ENCODE measurements at regions not wholly inside any gene's neighbourhood (a gene's known extent, or its start where the extent isn't known, plus 50 kb on each side); places are given as distances from the start of the nearest gene placed in this dataset.
"Not testable (repeated sequence)": the region's sequence is repeated elsewhere in the genome, so short reads cannot be mapped to it uniquely, and the experiment has no call there.

DNA sequence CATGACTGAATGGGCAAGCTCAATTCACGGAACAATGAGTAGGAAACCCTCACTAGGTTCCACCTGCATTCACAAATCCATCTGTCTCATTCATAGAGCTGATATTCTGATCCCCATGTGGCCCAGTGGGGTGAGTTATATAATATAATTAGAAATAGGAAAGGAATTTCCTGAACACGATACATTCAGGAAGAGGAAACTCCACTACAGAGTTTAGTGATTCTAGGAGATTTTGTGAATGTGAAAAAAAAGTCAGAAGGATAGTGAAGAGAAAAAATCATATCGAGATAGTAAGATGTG is 471.2 kb downstream of the GASK1B start:
- Mint-ChIP-seq H3K4me3 (no peak overlapping the region), H3K9me3 (no peaks in the 10 kb centered on the region), H3K27ac (ENCODE audit: low read depth) (no peak overlapping the region), H3K27me3 (no peaks in the 10 kb centered on the region), H3K36me3 (ENCODE audit: insufficient read depth) (no peaks in the 10 kb centered on the region), H3K4me1 (no peaks in the 10 kb centered on the region)
- ATAC-seq (replicated peaks; ENCODE audit: extremely low read depth, poor library complexity, severe bottlenecking) (no peak), DNase-seq (ENCODE audit: low spot score in 2 of 2) (no peak)

DNA sequence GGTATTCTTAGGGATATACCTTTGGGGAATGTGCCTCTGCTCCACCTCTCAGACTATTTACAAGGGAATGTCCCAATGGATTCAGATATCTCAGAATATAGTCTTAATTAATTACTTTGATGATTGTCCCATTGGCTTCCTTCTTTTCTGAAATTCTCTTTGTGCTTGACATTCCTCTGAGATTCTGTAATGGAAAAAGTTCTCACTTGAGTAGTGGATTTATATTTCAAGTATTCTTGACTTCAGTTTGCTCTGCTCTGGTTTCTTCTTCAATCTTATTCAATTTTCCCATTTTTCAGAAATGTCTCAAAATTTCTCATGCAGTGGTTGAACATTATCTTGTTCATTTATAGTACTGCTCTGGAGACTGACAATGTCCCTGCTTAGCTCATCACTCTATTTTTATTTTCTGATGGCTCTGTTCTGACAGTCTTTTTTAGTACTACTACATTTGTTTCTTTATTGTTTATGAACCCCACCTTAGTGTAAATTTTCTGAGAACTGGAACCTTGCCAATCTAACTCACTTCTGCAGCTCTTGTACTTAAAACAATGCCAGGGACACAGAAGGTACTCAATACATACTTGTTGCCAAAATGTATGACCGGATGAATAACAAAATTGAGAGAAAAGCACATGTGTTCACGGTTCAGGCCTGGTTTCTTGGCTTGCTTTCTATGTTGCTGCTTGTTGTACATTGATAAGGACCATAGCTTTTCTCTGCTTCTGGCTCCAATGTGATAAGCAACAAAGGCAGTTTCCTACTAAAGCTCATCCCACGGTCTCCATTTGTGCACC is 471.7 kb downstream of the GASK1B start:
- ATAC-seq (replicated peaks; ENCODE audit: extremely low read depth, poor library complexity, severe bottlenecking) (no peak), DNase-seq (ENCODE audit: low spot score in 2 of 2) (no peak)
- Mint-ChIP-seq H3K36me3 (ENCODE audit: insufficient read depth) (no peaks in the 10 kb centered on the region), H3K27me3 (no peaks in the 10 kb centered on the region), H3K9me3 (no peaks in the 10 kb centered on the region), H3K4me1 (no peaks in the 10 kb centered on the region), H3K4me3 (no peak overlapping the region), H3K27ac (ENCODE audit: low read depth) (no peak overlapping the region)

GRCh38 chr4:157689476-157689875 is 468.9 kb downstream of the GRIA2 start:
- no peak for ATAC-seq (replicated peaks; ENCODE audit: extremely low read depth, poor library complexity, severe bottlenecking)
- Mint-ChIP-seq H3K9me3 (peaks cover 30% of the 10 kb centered on the region), H3K4me3 (no peak overlapping the region), H3K36me3 (ENCODE audit: insufficient read depth) (no peaks in the 10 kb centered on the region), H3K4me1 (no peaks in the 10 kb centered on the region), H3K27ac (ENCODE audit: low read depth) (no peak overlapping the region), H3K27me3 (no peaks in the 10 kb centered on the region)
- DNase-seq (ENCODE audit: low spot score in 2 of 2), result no peak

DNA sequence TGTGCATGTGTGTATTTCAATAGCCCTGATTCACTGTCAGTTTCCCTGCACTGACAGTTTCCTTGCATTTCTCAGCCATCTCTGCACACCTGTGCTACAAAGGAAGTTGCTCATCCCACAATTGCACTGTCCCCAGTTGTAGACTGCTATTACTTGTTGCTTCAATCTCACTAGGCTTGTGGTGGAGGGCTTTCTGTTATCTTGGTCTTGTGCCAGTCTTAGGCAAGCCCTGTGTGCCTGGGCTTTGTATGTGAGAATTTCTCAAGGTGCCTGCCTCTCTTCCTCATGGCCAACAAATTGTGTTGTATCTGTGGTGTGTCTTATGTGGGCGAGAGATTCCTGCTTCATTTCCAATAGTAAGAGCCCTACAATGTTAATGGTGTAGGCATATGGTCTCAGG is 467.4 kb downstream of the GRIA2 start:
- H3K9me3 Mint-ChIP-seq, result peaks cover 30% of the 10 kb centered on the region
- H3K36me3 Mint-ChIP-seq (ENCODE audit: insufficient read depth), result no peaks in the 10 kb centered on the region
- no peak for ATAC-seq (replicated peaks; ENCODE audit: extremely low read depth, poor library complexity, severe bottlenecking)

DNA sequence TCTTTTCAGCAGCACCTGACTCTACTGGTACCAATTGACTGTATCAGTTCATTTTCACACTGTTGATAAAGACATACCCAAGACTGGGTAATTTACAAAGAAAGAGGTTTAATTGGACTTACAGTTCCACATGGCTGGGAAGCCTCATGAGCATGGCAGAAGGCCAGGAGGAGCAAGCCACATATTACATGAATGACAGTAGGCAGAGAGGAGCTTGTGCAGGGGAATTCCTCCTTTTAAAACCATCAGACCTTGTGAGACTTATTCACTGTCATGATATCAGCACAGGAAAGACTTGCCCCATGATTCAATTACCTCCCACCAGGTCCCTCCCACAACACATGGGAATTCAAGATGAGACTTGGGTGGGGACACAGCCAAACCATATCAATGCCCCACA is 458.8 kb downstream of the GRIA2 start:
- H3K27me3 Mint-ChIP-seq; H3K36me3 Mint-ChIP-seq (ENCODE audit: insufficient read depth); H3K4me3 Mint-ChIP-seq; ATAC-seq (replicated peaks; ENCODE audit: extremely low read depth, poor library complexity, severe bottlenecking); H3K4me1 Mint-ChIP-seq; DNase-seq (ENCODE audit: low spot score in 2 of 2); H3K27ac Mint-ChIP-seq (ENCODE audit: low read depth): not testable (repeated sequence)
- H3K9me3 Mint-ChIP-seq, result peaks cover 32% of the 10 kb centered on the region

More for the DNA sequence above, 467.4 kb downstream of the GRIA2 start:
- no peak overlapping the region for H3K27ac Mint-ChIP-seq (ENCODE audit: low read depth)
- no peaks in the 10 kb centered on the region for H3K4me1 Mint-ChIP-seq
- no peak overlapping the region for H3K4me3 Mint-ChIP-seq
- no peaks in the 10 kb centered on the region for H3K27me3 Mint-ChIP-seq
- DNase-seq (ENCODE audit: low spot score in 2 of 2), result no peak

DNA sequence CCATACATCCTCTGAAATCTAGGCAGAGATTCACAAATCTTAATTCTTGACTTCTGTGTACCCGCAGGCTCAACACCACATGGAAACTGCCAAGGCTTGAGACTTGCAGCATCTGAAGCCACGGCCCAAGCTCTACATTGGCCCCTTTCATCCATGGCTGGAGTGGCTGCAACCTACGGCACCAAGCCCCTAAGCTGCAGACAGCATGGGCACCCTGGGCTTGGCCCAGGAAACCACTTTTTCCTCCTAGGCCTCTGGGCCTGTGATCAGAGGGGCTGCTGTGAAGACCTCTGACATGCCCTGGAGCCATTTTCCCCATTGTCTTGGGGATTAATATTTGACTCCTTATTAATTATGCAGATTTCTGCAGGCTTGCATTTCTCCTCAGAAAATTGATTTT is 457.9 kb downstream of the GRIA2 start:
- Mint-ChIP-seq H3K4me1 (no peaks in the 10 kb centered on the region), H3K4me3 (no peak overlapping the region), H3K9me3 (peaks cover 31% of the 10 kb centered on the region), H3K27ac (ENCODE audit: low read depth) (no peak overlapping the region), H3K27me3 (no peaks in the 10 kb centered on the region), H3K36me3 (ENCODE audit: insufficient read depth) (no peaks in the 10 kb centered on the region)
- ATAC-seq (replicated peaks; ENCODE audit: extremely low read depth, poor library complexity, severe bottlenecking) (no peak), DNase-seq (ENCODE audit: low spot score in 2 of 2) (no peak)

GRCh38 chr4:157674699-157675098 is 454.2 kb downstream of the GRIA2 start:
- Mint-ChIP-seq H3K36me3 (ENCODE audit: insufficient read depth) (no peaks in the 10 kb centered on the region), H3K9me3 (peaks cover 34% of the 10 kb centered on the region), H3K27me3 (no peaks in the 10 kb centered on the region), H3K4me3 (no peak overlapping the region), H3K27ac (ENCODE audit: low read depth) (no peak overlapping the region), H3K4me1 (no peaks in the 10 kb centered on the region)
- ATAC-seq (replicated peaks; ENCODE audit: extremely low read depth, poor library complexity, severe bottlenecking) (no peak), DNase-seq (ENCODE audit: low spot score in 2 of 2) (no peak)

DNA sequence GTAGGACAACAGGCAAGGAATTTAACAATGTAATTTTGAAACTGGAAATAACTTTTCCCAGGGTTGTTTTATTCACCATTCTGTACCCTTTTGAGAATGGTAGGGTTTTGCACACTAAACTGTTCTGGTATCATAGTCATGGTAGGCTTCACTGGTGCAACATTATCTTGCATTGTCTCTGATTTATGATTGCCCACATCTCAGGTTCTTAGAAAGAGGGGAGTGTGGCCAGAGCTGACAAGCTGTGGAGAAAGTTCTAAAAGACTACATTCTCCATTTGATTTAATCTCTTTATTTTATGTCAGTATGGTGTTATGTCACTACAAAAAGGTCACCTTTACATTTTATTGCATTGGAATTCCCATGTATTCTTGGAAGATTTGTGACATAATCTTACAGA is 447.3 kb downstream of the GRIA2 start:
- Mint-ChIP-seq H3K4me1 (no peaks in the 10 kb centered on the region), H3K9me3 (peaks cover 19% of the 10 kb centered on the region), H3K27ac (ENCODE audit: low read depth) (no peak overlapping the region), H3K27me3 (no peaks in the 10 kb centered on the region), H3K4me3 (no peak overlapping the region), H3K36me3 (ENCODE audit: insufficient read depth) (no peaks in the 10 kb centered on the region)
- ATAC-seq (replicated peaks; ENCODE audit: extremely low read depth, poor library complexity, severe bottlenecking) (no peak), DNase-seq (ENCODE audit: low spot score in 2 of 2) (no peak)

DNA sequence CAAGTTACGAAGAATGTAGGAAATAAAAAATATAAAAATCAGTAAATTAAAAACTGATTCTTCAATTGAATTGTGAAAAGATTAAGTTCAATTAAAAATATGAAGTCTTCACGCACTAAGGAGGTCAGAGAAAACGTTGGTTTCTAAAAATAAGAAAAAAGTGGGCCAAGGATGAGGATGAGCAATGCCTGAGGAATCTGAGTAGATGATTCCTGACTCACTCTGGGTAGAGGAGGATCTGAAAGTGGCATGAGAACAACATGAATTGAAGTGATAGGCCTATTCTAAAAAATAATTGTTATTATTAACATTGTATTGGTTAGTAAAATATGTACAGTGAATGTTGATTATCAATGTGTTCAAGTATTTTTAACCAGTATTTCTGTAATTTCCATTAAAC is 444.2 kb downstream of the GRIA2 start:
- Mint-ChIP-seq H3K4me1 (no peaks in the 10 kb centered on the region), H3K4me3 (no peak overlapping the region), H3K27me3 (no peaks in the 10 kb centered on the region), H3K27ac (ENCODE audit: low read depth) (no peak overlapping the region), H3K9me3 (peaks cover 13% of the 10 kb centered on the region), H3K36me3 (ENCODE audit: insufficient read depth) (no peaks in the 10 kb centered on the region)
- DNase-seq (ENCODE audit: low spot score in 2 of 2) (no peak), ATAC-seq (replicated peaks; ENCODE audit: extremely low read depth, poor library complexity, severe bottlenecking) (no peak)

GRCh38 chr4:157655096-157655809 is 434.7 kb downstream of the GRIA2 start:
- H3K27me3 Mint-ChIP-seq, result no peaks in the 10 kb centered on the region
- no peaks in the 10 kb centered on the region for H3K4me1 Mint-ChIP-seq
- ATAC-seq (replicated peaks; ENCODE audit: extremely low read depth, poor library complexity, severe bottlenecking), result no peak

DNA sequence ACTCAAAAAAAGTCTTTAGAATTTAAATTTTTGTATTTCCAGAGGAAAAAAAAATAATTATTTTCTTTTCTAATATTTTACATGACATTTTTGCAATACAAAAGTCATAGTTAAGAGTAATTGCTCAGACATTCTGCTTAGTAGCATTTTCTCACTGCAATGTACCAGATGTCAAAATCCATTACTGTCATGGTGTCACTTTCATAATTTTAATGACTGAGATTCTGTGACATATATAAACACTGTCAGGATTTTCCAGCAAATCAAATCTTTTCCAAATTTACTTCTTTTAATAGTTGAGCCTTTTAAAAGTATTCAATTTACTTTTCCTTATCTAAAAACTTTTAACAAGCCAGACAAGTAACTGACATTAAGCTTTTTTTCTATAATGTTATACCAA is 422.7 kb downstream of the GRIA2 start:
- no peak overlapping the region for H3K4me3 Mint-ChIP-seq

More at GRCh38 chr4:157655096-157655809, 434.7 kb downstream of the GRIA2 start:
- DNase-seq (ENCODE audit: low spot score in 2 of 2), result no peak
- Mint-ChIP-seq H3K9me3 (peaks cover 9% of the 10 kb centered on the region), H3K4me3 (no peak overlapping the region), H3K36me3 (ENCODE audit: insufficient read depth) (no peaks in the 10 kb centered on the region), H3K27ac (ENCODE audit: low read depth) (no peak overlapping the region)

GRCh38 chr4:157634057-157634456 is 413.5 kb downstream of the GRIA2 start:
- Mint-ChIP-seq H3K27ac (ENCODE audit: low read depth) (no peak overlapping the region), H3K4me1 (no peaks in the 10 kb centered on the region), H3K36me3 (ENCODE audit: insufficient read depth) (no peaks in the 10 kb centered on the region), H3K27me3 (no peaks in the 10 kb centered on the region), H3K4me3 (no peak overlapping the region), H3K9me3 (peaks cover 23% of the 10 kb centered on the region)
- no peak for ATAC-seq (replicated peaks; ENCODE audit: extremely low read depth, poor library complexity, severe bottlenecking)
- DNase-seq (ENCODE audit: low spot score in 2 of 2), result no peak

More for the DNA sequence above, 422.7 kb downstream of the GRIA2 start:
- DNase-seq (ENCODE audit: low spot score in 2 of 2), result no peak
- peaks cover 5% of the 10 kb centered on the region for H3K9me3 Mint-ChIP-seq
- H3K27me3 Mint-ChIP-seq, result no peaks in the 10 kb centered on the region
- no peak overlapping the region for H3K27ac Mint-ChIP-seq (ENCODE audit: low read depth)
- no peaks in the 10 kb centered on the region for H3K36me3 Mint-ChIP-seq (ENCODE audit: insufficient read depth)
- ATAC-seq (replicated peaks; ENCODE audit: extremely low read depth, poor library complexity, severe bottlenecking), result no peak
- H3K4me1 Mint-ChIP-seq, result no peaks in the 10 kb centered on the region

- Mint-ChIP-seq H3K27ac (ENCODE audit: low read depth) (no peak overlapping the region), H3K36me3 (ENCODE audit: insufficient read depth) (peaks cover 1% of the 10 kb centered on the region), H3K4me3 (no peak overlapping the region), H3K9me3 (peaks cover 2% of the 10 kb centered on the region), H3K4me1 (no peaks in the 10 kb centered on the region), H3K27me3 (no peaks in the 10 kb centered on the region)
- ATAC-seq (replicated peaks; ENCODE audit: extremely low read depth, poor library complexity, severe bottlenecking) (no peak), DNase-seq (ENCODE audit: low spot score in 2 of 2) (no peak)
Observed at GRCh38 chr4:157616741-157617472, 396.4 kb downstream of the GRIA2 start.

All from central memory CD8-positive, alpha-beta T cell (primary cell).